Fibroblast of skin of left quadriceps (primary cell): ENCODE measurements at regions not wholly inside any gene's neighbourhood (a gene's known extent, or its start where the extent isn't known, plus 50 kb on each side); places are given as distances from the start of the nearest gene placed in this dataset.
"Not testable (repeated sequence)": the region's sequence is repeated elsewhere in the genome, so short reads cannot be mapped to it uniquely, and the experiment has no call there.

Source experiments
- DNase-seq, 2 experiments: peaks; one replicate each; pipeline ENCODE4 v3.0.0-alpha.2; 2013; ENCODE audit warnings: low read depth in 2 of 2

GRCh38 chr21:14615359-14615974, 69.4 kb upstream of the SAMSN1 start:
- DNase-seq: no peak

- no peak for DNase-seq
These were observed 68.2 kb upstream of the SAMSN1 start for GRCh38 chr21:14614287-14614686.

GRCh38 chr21:14613486-14614224, 67.5 kb upstream of the SAMSN1 start:
- no peak for DNase-seq

- DNase-seq: not testable (repeated sequence)
These were observed 64.0 kb upstream of the SAMSN1 start for GRCh38 chr21:14610119-14610518.

- DNase-seq: no peak
These were observed 63.2 kb upstream of the SAMSN1 start for GRCh38 chr21:14609274-14609673.

GRCh38 chr21:14607262-14607661, 61.1 kb upstream of the SAMSN1 start:
- DNase-seq: no peak

GRCh38 chr21:14603202-14603601, 57.1 kb upstream of the SAMSN1 start:
- DNase-seq: peak; percentile 20 to 23

- DNase-seq: no peak
These were observed 56.4 kb upstream of the SAMSN1 start for GRCh38 chr21:14602382-14602958.

- DNase-seq: no peak
These were observed 54.6 kb upstream of the SAMSN1 start for GRCh38 chr21:14600569-14601297.

- DNase-seq: no peak
These were observed 52.0 kb upstream of the SAMSN1 start for GRCh38 chr21:14598065-14598464.
